Body of pancreas (tissue), 4 donors: ENCODE measurements at regions not wholly inside any gene's neighbourhood (a gene's known extent, or its start where the extent isn't known, plus 50 kb on each side); places are given as distances from the start of the nearest gene placed in this dataset.
"Not testable (repeated sequence)": the region's sequence is repeated elsewhere in the genome, so short reads cannot be mapped to it uniquely, and the experiment has no call there.

Experiments
- ATAC-seq: fragments of 150-250 bp; one replicate; pipeline ENCODE4 v1.9.1; 2016
- DNase-seq, 4 donors: peaks; one replicate each; pipeline ENCODE4 v3.0.0-alpha.2; 2019
- H3K27ac ChIP-seq, 4 donors: fragments of 200-600 bp; sonication (generic); 1 replicate in 3 of 4; 2 replicates in 1 of 4; pipeline versions ENCODE4 v1.5.1 to v1.6.1; 2016 to 2019; ENCODE audit warnings: mild to moderate bottlenecking in 1 of 4, mixed read lengths in 1 of 4, moderate library complexity in 1 of 4
- H3K27me3 ChIP-seq, 2 donors: fragments of 200-600 bp; sonication (generic); one replicate each; pipeline ENCODE4 v1.6.0; 2016; ENCODE audit warnings: mild to moderate bottlenecking in 1 of 2
- H3K36me3 ChIP-seq, 2 donors: fragments of 200-600 bp; sonication (generic); replicated peaks in 1 of 2; 2 replicates each; pipeline ENCODE4 v1.5.1; 2016; ENCODE audit warnings: low read depth in 2 of 2; ENCODE audit not compliant: insufficient read depth in 1 of 2
- H3K4me1 ChIP-seq: fragments of 200-600 bp; sonication (generic); one replicate; pipeline ENCODE4 v1.6.0; 2016
- H3K4me3 ChIP-seq, 2 donors: fragments of 200-600 bp; sonication (generic); 1 replicate in 1 of 2; 2 replicates in 1 of 2; pipeline ENCODE4 v1.5.1; 2016 to 2019
- H3K9me3 ChIP-seq, 3 donors: fragments of 200-600 bp; sonication (generic); 1 replicate in 2 of 3; 2 replicates in 1 of 3; pipeline ENCODE4 v1.5.1; 2016
- CTCF ChIP-seq, 7 experiments: fragments of 450-650 bp in 4 of 7; fragments of 200-600 bp in 3 of 7; sonication (generic) in 3 of 7; IDR thresholded peaks; one replicate each; pipeline ENCODE4 v1.5.1; 2016 to 2019; ENCODE audit warnings: antibody characterized with exemption in 7 of 7
- POLR2A ChIP-seq, 3 donors: fragments of 450-650 bp; IDR thresholded peaks; one replicate each; pipeline ENCODE4 v1.6.1; 2016; ENCODE audit warnings: antibody characterized with exemption in 3 of 3, mild to moderate bottlenecking in 2 of 3
- WGBS, 2 donors: methylation state at CpG; one replicate each; pipeline ENCODE4 v1.1.5; 2017; 5-methylcytosine and 5-hydroxymethylcytosine counted together
- intact Hi-C: fragments of 100-400 bp; cut with DNase I; formaldehyde crosslinking; loops from one replicate; pipeline ENCODE4 v1.15.1; 2023

GRCh38 chrX:7996414-7996813 is 69.2 kb upstream of the PNPLA4 start:
- Histone ChIP-seq H3K36me3 (no peaks in the 10 kb centered on the region), H3K27ac (no peak overlapping the region), H3K9me3 (no peaks in the 10 kb centered on the region), H3K27me3 (no peaks in the 10 kb centered on the region), H3K4me1 (no peaks in the 10 kb centered on the region), H3K4me3 (no peak overlapping the region)
- intact Hi-C loops = loop anchor here (5.0 kb wide), 1 partner anchor 741 kb away; no protein-coding TSS in a partner anchor
- 4 to 12% methylated on average over 2 of the region's 2 CpGs for WGBS, 2 donors
- ATAC-seq (no peak), DNase-seq (peak; percentile 17 to 50 (median 18))
- TF ChIP-seq POLR2A (IDR thresholded peaks at IDR 0.05) (no peak), CTCF (IDR thresholded peaks at IDR 0.05) (peak; percentile 24 to 74 (median 50))

GRCh38 chrX:7993873-7994272 is 66.7 kb upstream of the PNPLA4 start:
- H3K4me1 ChIP-seq = no peaks in the 10 kb centered on the region
- H3K9me3 ChIP-seq = no peaks in the 10 kb centered on the region
- no peaks in the 10 kb centered on the region for H3K36me3 ChIP-seq
- 78% methylated on average over 4 of the region's 4 CpGs for WGBS, 2 donors
- intact Hi-C loops = no loop called here
- H3K27me3 ChIP-seq = no peaks in the 10 kb centered on the region
- no peak overlapping the region for H3K4me3 ChIP-seq
- H3K27ac ChIP-seq = no peak overlapping the region
- TF ChIP-seq CTCF (IDR thresholded peaks at IDR 0.05) = no peak
- no peak for TF ChIP-seq POLR2A (IDR thresholded peaks at IDR 0.05)
- ATAC-seq (no peak), DNase-seq (no peak)

GRCh38 chrX:7988013-7988759 is 61.0 kb upstream of the PNPLA4 start:
- intact Hi-C loops, H3K27ac ChIP-seq, H3K4me3 ChIP-seq, H3K4me1 ChIP-seq, H3K9me3 ChIP-seq, DNase-seq, H3K27me3 ChIP-seq, H3K36me3 ChIP-seq, ATAC-seq: not testable (repeated sequence)
- WGBS, 2 donors = 87 to 88% methylated on average over 2 to 6 of the region's 6 CpGs

- intact Hi-C loops = no loop called here
- no peak for DNase-seq
- Histone ChIP-seq H3K36me3 (no peaks in the 10 kb centered on the region), H3K4me3 (no peak overlapping the region), H3K27me3 (no peaks in the 10 kb centered on the region), H3K9me3 (no peaks in the 10 kb centered on the region), H3K4me1 (no peaks in the 10 kb centered on the region), H3K27ac (no peak overlapping the region)
- no peak for ATAC-seq
- 39 to 53% methylated on average over 6 of the region's 6 CpGs for WGBS, 2 donors
- TF ChIP-seq CTCF (IDR thresholded peaks at IDR 0.05) = no peak
- TF ChIP-seq POLR2A (IDR thresholded peaks at IDR 0.05) = no peak
Observed at GRCh38 chrX:7987160-7988012, 60.2 kb upstream of the PNPLA4 start.

GRCh38 chrX:7986738-7987137 is 59.5 kb upstream of the PNPLA4 start:
- WGBS, 2 donors = 91 to 93% methylated on average over 9 of the region's 9 CpGs
- not testable (repeated sequence) for ATAC-seq, H3K27me3 ChIP-seq

More at GRCh38 chrX:7986738-7987137, 59.5 kb upstream of the PNPLA4 start:
- H3K36me3 ChIP-seq, H3K4me1 ChIP-seq, DNase-seq, intact Hi-C loops, H3K4me3 ChIP-seq, H3K27ac ChIP-seq, H3K9me3 ChIP-seq: not testable (repeated sequence)
